GM13977 (cell line): ENCODE measurements at regions not wholly inside any gene's neighbourhood (a gene's known extent, or its start where the extent isn't known, plus 50 kb on each side); places are given as distances from the start of the nearest gene placed in this dataset.

Experiments
- DNase-seq: peaks from one replicate; pipeline ENCODE4 v3.0.0; 2012; ENCODE audit warnings: low spot score
- CTCF ChIP-seq: IDR thresholded peaks from 2 replicates; pipeline ENCODE4 v1.5.1; 2012; ENCODE audit warnings: mild to moderate bottlenecking, control low read depth; ENCODE audit not compliant: insufficient read depth; ENCODE audit errors: extremely low read depth, missing control alignments
- in situ Hi-C: fragments of 300-500 bp; cut with MboI; formaldehyde crosslinking; loops from one replicate; pipeline ENCODE4 v1.12.0; 2022; ENCODE audit warnings: low sequenced_read_pairs, low pct_unique_long_range_greater_than_20kb, mixed read lengths, inconsistent platforms; ENCODE audit not compliant: unreplicated experiment

GRCh38 chr7:110356438-110356837 is 734.5 kb upstream of the LRRN3 start:
- in situ Hi-C loops = no loop called here
- TF ChIP-seq CTCF = no peak
- no peak for DNase-seq

GRCh38 chr7:110358028-110358427 is 732.9 kb upstream of the LRRN3 start:
- no peak for TF ChIP-seq CTCF
- DNase-seq = no peak
- in situ Hi-C loops = no loop called here

GRCh38 chr7:110371709-110372108 is 719.2 kb upstream of the LRRN3 start:
- no peak for DNase-seq
- in situ Hi-C loops = no loop called here
- TF ChIP-seq CTCF = no peak

GRCh38 chr7:110372685-110373084 is 718.2 kb upstream of the LRRN3 start:
- in situ Hi-C loops = no loop called here
- no peak for TF ChIP-seq CTCF

GRCh38 chr7:110373416-110373815 is 717.5 kb upstream of the LRRN3 start:
- DNase-seq = no peak
- in situ Hi-C loops = no loop called here
- no peak for TF ChIP-seq CTCF

More at GRCh38 chr7:110372685-110373084, 718.2 kb upstream of the LRRN3 start:
- DNase-seq = no peak

- in situ Hi-C loops = no loop called here
- no peak for DNase-seq
- no peak for TF ChIP-seq CTCF
Observed at GRCh38 chr7:110373859-110374258, 717.1 kb upstream of the LRRN3 start.

GRCh38 chr7:110375068-110375467 is 715.9 kb upstream of the LRRN3 start:
- DNase-seq = no peak
- in situ Hi-C loops = no loop called here
- no peak for TF ChIP-seq CTCF
